HCT116 (cell line): ENCODE measurements at regions not wholly inside any gene's neighbourhood (a gene's known extent, or its start where the extent isn't known, plus 50 kb on each side); places are given as distances from the start of the nearest gene placed in this dataset.

ENCODE experiments used
- ATAC-seq: fragments of 200-7000 bp; cut with Tn5 transposase; 2 replicates; pipeline ENCODE4 v1.9.1; 2020; ENCODE audit warnings: mild to moderate bottlenecking, moderate library complexity
- BruUV-seq: library from RNA; stranded (reverse); fragments of 400-500 nt; replicated peaks from 2 replicates; lab custom pipeline; 2021; lab: Mats Ljungman, UMichigan
- CTCF ChIA-PET: fragments of 300-600 bp; sonication (Branson Sonifier 250); formaldehyde crosslinking; loops from one replicate; lab custom pipeline; 2021; ENCODE audit warnings: antibody characterized with exemption; lab: Charles Lee
- POLR2A ChIA-PET: fragments of 300-600, 350-600 bp; sonication (Branson Sonifier 250); formaldehyde crosslinking; loops from one replicate; lab custom pipeline; 2021; ENCODE audit warnings: antibody characterized with exemption; lab: Charles Lee
- RAD21 ChIA-PET, 2 experiments: fragments of 300-600 bp; sonication (Branson Sonifier 250); formaldehyde crosslinking; loops; one replicate each; lab custom pipeline; 2023; ENCODE audit warnings: low total read pairs in 2 of 2; ENCODE audit not compliant: uncharacterized antibody in 2 of 2, unreplicated experiment in 2 of 2, low non-redundant PET in 1 of 2; lab: Charles Lee
- DNase-seq: peaks from one replicate; pipeline ENCODE4 v3.0.0-alpha.2; 2010; ENCODE audit warnings: low read depth, low spot score
- H2AFZ ChIP-seq: fragments of 200-600 bp; shearing (Covaris generic), sonication (generic); 2 replicates; pipeline ENCODE4 v1.6.1; 2017; ENCODE audit warnings: low read depth, mixed run types, mixed read lengths, antibody characterized with exemption, low read length; ENCODE audit not compliant: poor library complexity, severe bottlenecking
- H3K27ac ChIP-seq: 2 replicates; pipeline ENCODE4 v1.5.1; 2012; ENCODE audit warnings: low read depth, low read length
- H3K27me3 ChIP-seq: fragments of 200-600 bp; sonication (generic); 2 replicates; pipeline ENCODE4 v1.6.1; 2016; ENCODE audit warnings: mixed run types, low read length, mixed read lengths; ENCODE audit not compliant: insufficient read depth
- H3K36me3 ChIP-seq, 2 experiments: fragments of 200-500 bp in 1 of 2; fragments of 200-600 bp in 1 of 2; sonication (Bioruptor generic) in 1 of 2; sonication (generic) in 1 of 2; 2 replicates each; pipeline versions ENCODE4 v1.5.1 to v1.6.1; 2014 to 2016; ENCODE audit warnings: low read length in 2 of 2, inconsistent platforms in 1 of 2, mixed read lengths in 1 of 2, mixed run types in 1 of 2; ENCODE audit not compliant: insufficient read depth in 2 of 2, control insufficient read depth in 1 of 2
- H3K4me1 ChIP-seq, 2 experiments: fragments of 200-600 bp in 1 of 2; sonication (generic) in 1 of 2; 2 replicates each; pipeline versions ENCODE4 v1.5.1 to v1.6.1; 2012 to 2017; ENCODE audit warnings: low read length in 2 of 2, inconsistent platforms in 1 of 2, mild to moderate bottlenecking in 1 of 2, mixed read lengths in 1 of 2, mixed run types in 1 of 2, moderate library complexity in 1 of 2; ENCODE audit not compliant: insufficient read depth in 2 of 2, control insufficient read depth in 1 of 2
- H3K4me2 ChIP-seq: fragments of 200-600 bp; sonication (generic); 2 replicates; pipeline ENCODE4 v1.6.1; 2017; ENCODE audit warnings: mixed run types, low read length, mixed read lengths
- H3K4me3 ChIP-seq, 2 experiments: fragments of 200-600 bp in 1 of 2; sonication (generic) in 1 of 2; replicated peaks in 1 of 2; 2 replicates each; pipeline ENCODE4 v1.5.1; 2011 to 2016; ENCODE audit warnings: low read length in 2 of 2, control low read depth in 1 of 2, low read depth in 1 of 2, mild to moderate bottlenecking in 1 of 2, mixed read lengths in 1 of 2, mixed run types in 1 of 2
- H3K79me2 ChIP-seq: fragments of 200-600 bp; sonication (generic); 2 replicates; pipeline ENCODE4 v1.6.1; 2017; ENCODE audit warnings: mild to moderate bottlenecking, mixed run types, low read length, moderate library complexity, mixed read lengths; ENCODE audit not compliant: insufficient read depth
- H3K9ac ChIP-seq: fragments of 200-600 bp; sonication (generic); 2 replicates; pipeline ENCODE4 v1.6.1; 2016; ENCODE audit warnings: low read length, mixed read lengths
- H3K9me2 ChIP-seq: fragments of 200-600 bp; sonication (generic), shearing (Covaris generic); 2 replicates; pipeline ENCODE4 v1.6.1; 2017; ENCODE audit warnings: mixed run types, mild to moderate bottlenecking, moderate library complexity; ENCODE audit not compliant: insufficient read depth
- H3K9me3 ChIP-seq, 2 experiments: fragments of 200-500 bp in 1 of 2; fragments of 200-600 bp in 1 of 2; sonication (Bioruptor generic) in 1 of 2; sonication (generic) in 1 of 2; 2 replicates each; pipeline ENCODE4 v1.6.1; 2014 to 2017; ENCODE audit warnings: low read length in 2 of 2, mixed read lengths in 2 of 2, inconsistent platforms in 1 of 2, low read depth in 1 of 2, mild to moderate bottlenecking in 1 of 2, mixed run types in 1 of 2, moderate library complexity in 1 of 2; ENCODE audit not compliant: control insufficient read depth in 1 of 2, insufficient read depth in 1 of 2
- H4K20me1 ChIP-seq: fragments of 200-600 bp; sonication (generic), shearing (Covaris generic); 2 replicates; pipeline ENCODE4 v1.6.1; 2017; ENCODE audit warnings: mixed run types, mild to moderate bottlenecking, moderate library complexity; ENCODE audit not compliant: insufficient read depth
- CBX3 ChIP-seq: IDR thresholded peaks from 2 replicates; pipeline ENCODE4 v1.6.1; 2012; ENCODE audit warnings: low read depth
- ELF1 ChIP-seq: IDR thresholded peaks from 2 replicates; pipeline ENCODE4 v1.6.1; 2012; ENCODE audit warnings: low read depth, borderline replicate concordance
- EZH2phosphoT487 ChIP-seq: fragments of 200-600 bp; IDR thresholded peaks from 2 replicates; pipeline ENCODE4 v1.6.1; 2018; ENCODE audit warnings: antibody characterized with exemption, borderline replicate concordance
- FOSL1 ChIP-seq: IDR thresholded peaks from 2 replicates; pipeline ENCODE4 v1.6.1; 2012; ENCODE audit warnings: low read depth
- JUND ChIP-seq: IDR thresholded peaks from 2 replicates; pipeline ENCODE4 v1.6.1; 2012
- POLR2A ChIP-seq: IDR thresholded peaks from 2 replicates; pipeline ENCODE4 v1.7.0; 2011; ENCODE audit warnings: borderline replicate concordance; ENCODE audit not compliant: insufficient read depth, insufficient read length; ENCODE audit errors: extremely low read depth
- RAD21 ChIP-seq: IDR thresholded peaks from 2 replicates; pipeline ENCODE4 v1.6.1; 2012; ENCODE audit warnings: low read depth, mild to moderate bottlenecking
- SIN3A ChIP-seq: IDR thresholded peaks from 2 replicates; pipeline ENCODE4 v1.6.1; 2012; ENCODE audit warnings: low read depth
- SP1 ChIP-seq: IDR thresholded peaks from 2 replicates; pipeline ENCODE4 v1.6.1; 2012; ENCODE audit warnings: low read depth
- TCF7L2 ChIP-seq: IDR thresholded peaks from 2 replicates; pipeline ENCODE4 v1.7.0; 2011; ENCODE audit warnings: borderline replicate concordance, inconsistent platforms; ENCODE audit not compliant: insufficient read depth, insufficient read length; ENCODE audit errors: extremely low read depth
- intact Hi-C: fragments of 100-400 bp; cut with micrococcal nuclease; formaldehyde crosslinking; loops from 2 replicates; pipeline ENCODE4 v1.10.0; 2022
- TF ChIP-seq, protein P1 (sequence below), 3 experiments: fragments of 200-600 bp in 1 of 3; sonication (generic) in 1 of 3; IDR thresholded peaks in 2 of 3; conservative IDR thresholded peaks in 1 of 3; 2 replicates each; pipeline ENCODE4 v1.5.1; 2012 to 2017; ENCODE audit warnings: low read depth in 2 of 3, low read length in 2 of 3, antibody characterized with exemption in 1 of 3, borderline replicate concordance in 1 of 3, control low read depth in 1 of 3, mild to moderate bottlenecking in 1 of 3, mixed read lengths in 1 of 3, mixed run types in 1 of 3, moderate library complexity in 1 of 3; ENCODE audit not compliant: insufficient read depth in 1 of 3
- TF ChIP-seq, protein P2 (sequence below): IDR thresholded peaks from 2 replicates; pipeline ENCODE4 v1.6.1; 2011; ENCODE audit warnings: mild to moderate bottlenecking, low read length, moderate library complexity; ENCODE audit not compliant: insufficient replicate concordance; ENCODE audit errors: extremely low read depth
- TF ChIP-seq, protein P3 (sequence below): IDR thresholded peaks from 2 replicates; pipeline ENCODE4 v1.6.1; 2012

DNA sequence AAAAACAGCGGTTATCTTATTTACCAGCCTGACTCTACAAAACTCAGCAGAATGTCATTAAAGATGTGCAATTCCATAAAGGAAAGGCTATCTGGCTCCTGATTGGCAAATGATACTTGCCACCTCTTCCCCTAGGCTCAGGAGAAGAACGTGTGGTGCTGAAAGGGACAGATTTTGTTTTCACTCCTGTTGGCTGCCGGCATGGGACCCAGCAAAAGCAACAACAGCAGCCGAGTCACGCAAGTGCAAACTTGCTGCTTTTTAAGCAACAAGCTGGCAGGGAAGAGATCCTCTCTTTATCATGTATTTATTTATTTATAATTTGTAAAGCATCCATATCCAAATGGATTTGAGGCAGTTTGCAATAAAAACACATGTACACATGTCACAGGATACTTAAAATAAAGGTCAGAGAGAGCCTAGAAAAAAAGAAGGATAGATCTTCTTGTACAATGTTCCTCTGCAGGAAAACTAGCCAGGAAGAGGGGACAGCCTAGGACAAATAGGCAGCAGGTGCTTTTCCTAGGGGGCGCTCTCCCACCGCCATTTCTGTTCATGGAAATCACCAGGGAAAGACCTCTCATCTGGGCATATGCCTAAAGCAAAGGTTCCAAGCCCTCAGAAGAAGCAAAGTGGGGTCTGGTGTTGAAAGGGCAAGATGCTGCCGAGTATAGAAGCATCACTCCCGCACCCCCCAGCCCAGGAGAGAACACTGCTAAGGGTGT lies 799.3 kb downstream of the BCL11A start:
- Histone ChIP-seq H3K4me2 (no peak overlapping the region), H2AFZ (no peak overlapping the region), H3K9me3 (no peaks in the 10 kb centered on the region), H3K4me3 (no peak overlapping the region), H3K4me1 (no peaks in the 10 kb centered on the region), H4K20me1 (no peaks in the 10 kb centered on the region), H3K79me2 (no peaks in the 10 kb centered on the region), H3K27me3 (no peaks in the 10 kb centered on the region), H3K36me3 (no peaks in the 10 kb centered on the region), H3K27ac (no peak overlapping the region), H3K9me2 (no peaks in the 10 kb centered on the region), H3K9ac (no peak overlapping the region)
- no TSS peak for BruUV-seq
- ChIA-PET CTCF (no interaction called here), POLR2A (no interaction called here), RAD21 (no interaction called here)
- TF ChIP-seq CBX3: no peak
- TF ChIP-seq, protein P1, sequence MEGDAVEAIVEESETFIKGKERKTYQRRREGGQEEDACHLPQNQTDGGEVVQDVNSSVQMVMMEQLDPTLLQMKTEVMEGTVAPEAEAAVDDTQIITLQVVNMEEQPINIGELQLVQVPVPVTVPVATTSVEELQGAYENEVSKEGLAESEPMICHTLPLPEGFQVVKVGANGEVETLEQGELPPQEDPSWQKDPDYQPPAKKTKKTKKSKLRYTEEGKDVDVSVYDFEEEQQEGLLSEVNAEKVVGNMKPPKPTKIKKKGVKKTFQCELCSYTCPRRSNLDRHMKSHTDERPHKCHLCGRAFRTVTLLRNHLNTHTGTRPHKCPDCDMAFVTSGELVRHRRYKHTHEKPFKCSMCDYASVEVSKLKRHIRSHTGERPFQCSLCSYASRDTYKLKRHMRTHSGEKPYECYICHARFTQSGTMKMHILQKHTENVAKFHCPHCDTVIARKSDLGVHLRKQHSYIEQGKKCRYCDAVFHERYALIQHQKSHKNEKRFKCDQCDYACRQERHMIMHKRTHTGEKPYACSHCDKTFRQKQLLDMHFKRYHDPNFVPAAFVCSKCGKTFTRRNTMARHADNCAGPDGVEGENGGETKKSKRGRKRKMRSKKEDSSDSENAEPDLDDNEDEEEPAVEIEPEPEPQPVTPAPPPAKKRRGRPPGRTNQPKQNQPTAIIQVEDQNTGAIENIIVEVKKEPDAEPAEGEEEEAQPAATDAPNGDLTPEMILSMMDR (IDR thresholded peaks at IDR 0.05 in 2 of 3, conservative IDR thresholded peaks at IDR 0.05 in 1 of 3; ENCODE audit: borderline replicate concordance in 1 of 3, insufficient read depth in 1 of 3, low read depth in 2 of 3, low read length in 2 of 3): 0 out of 6 replicates have a peak, but pooled peaks of 1 of the 3 experiments have one; percentile 6
- intact Hi-C loops: no loop called here
- no peak for ATAC-seq
- no peak for DNase-seq

DNA sequence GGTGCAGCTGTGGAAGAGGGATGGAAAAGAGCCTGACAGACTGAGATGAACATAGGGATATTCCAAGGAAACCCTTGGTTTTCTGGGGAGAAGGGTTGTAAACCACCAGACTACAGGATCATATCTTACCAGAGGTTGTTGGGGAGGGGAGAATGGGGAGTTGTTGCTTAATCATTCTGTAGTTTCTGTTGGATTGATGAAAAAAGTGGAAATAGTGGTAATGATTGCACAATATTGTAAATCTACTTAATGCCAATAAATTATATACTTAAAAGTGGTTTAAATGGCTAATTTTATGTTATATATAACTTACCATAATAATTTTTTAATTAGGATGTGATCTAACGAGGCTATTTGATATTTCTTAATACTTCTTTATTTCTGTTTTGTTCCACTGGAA lies 800.9 kb downstream of the BCL11A start:
- H3K36me3 ChIP-seq: no peaks in the 10 kb centered on the region
- no peaks in the 10 kb centered on the region for H3K4me1 ChIP-seq
- H3K27ac ChIP-seq: no peak overlapping the region
- ChIA-PET CTCF (no interaction called here), POLR2A (no interaction called here), RAD21 (no interaction called here)
- H4K20me1 ChIP-seq: no peaks in the 10 kb centered on the region
- no peak overlapping the region for H3K4me2 ChIP-seq
- H3K9me3 ChIP-seq: no peaks in the 10 kb centered on the region
- no TSS peak for BruUV-seq
- H3K9ac ChIP-seq: no peak overlapping the region
- H3K27me3 ChIP-seq: no peaks in the 10 kb centered on the region
- DNase-seq: no peak
- intact Hi-C loops: no loop called here
- H3K4me3 ChIP-seq: no peak overlapping the region
- H3K9me2 ChIP-seq: no peaks in the 10 kb centered on the region
- no peak for ATAC-seq
- H3K79me2 ChIP-seq: no peaks in the 10 kb centered on the region
- H2AFZ ChIP-seq: no peak overlapping the region
- TF ChIP-seq EZH2phosphoT487 (no peak), TCF7L2 (no peak), RAD21 (no peak), SP1 (no peak), SIN3A (no peak), JUND (no peak), FOSL1 (no peak), ELF1 (no peak), CBX3 (no peak), POLR2A (no peak)
- TF ChIP-seq, protein P2, sequence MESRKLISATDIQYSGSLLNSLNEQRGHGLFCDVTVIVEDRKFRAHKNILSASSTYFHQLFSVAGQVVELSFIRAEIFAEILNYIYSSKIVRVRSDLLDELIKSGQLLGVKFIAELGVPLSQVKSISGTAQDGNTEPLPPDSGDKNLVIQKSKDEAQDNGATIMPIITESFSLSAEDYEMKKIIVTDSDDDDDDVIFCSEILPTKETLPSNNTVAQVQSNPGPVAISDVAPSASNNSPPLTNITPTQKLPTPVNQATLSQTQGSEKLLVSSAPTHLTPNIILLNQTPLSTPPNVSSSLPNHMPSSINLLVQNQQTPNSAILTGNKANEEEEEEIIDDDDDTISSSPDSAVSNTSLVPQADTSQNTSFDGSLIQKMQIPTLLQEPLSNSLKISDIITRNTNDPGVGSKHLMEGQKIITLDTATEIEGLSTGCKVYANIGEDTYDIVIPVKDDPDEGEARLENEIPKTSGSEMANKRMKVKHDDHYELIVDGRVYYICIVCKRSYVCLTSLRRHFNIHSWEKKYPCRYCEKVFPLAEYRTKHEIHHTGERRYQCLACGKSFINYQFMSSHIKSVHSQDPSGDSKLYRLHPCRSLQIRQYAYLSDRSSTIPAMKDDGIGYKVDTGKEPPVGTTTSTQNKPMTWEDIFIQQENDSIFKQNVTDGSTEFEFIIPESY: no peak
- TF ChIP-seq, protein P3, sequence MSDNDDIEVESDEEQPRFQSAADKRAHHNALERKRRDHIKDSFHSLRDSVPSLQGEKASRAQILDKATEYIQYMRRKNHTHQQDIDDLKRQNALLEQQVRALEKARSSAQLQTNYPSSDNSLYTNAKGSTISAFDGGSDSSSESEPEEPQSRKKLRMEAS: no peak
- TF ChIP-seq, protein P1 (IDR thresholded peaks at IDR 0.05 in 2 of 3, conservative IDR thresholded peaks at IDR 0.05 in 1 of 3; ENCODE audit: borderline replicate concordance in 1 of 3, insufficient read depth in 1 of 3, low read depth in 2 of 3, low read length in 2 of 3): no peak
